ENCODE measurements at regions not wholly inside any gene's neighbourhood (a gene's known extent, or its start where the extent isn't known, plus 50 kb on each side); places are given as distances from the start of the nearest gene placed in this dataset.

DNA sequence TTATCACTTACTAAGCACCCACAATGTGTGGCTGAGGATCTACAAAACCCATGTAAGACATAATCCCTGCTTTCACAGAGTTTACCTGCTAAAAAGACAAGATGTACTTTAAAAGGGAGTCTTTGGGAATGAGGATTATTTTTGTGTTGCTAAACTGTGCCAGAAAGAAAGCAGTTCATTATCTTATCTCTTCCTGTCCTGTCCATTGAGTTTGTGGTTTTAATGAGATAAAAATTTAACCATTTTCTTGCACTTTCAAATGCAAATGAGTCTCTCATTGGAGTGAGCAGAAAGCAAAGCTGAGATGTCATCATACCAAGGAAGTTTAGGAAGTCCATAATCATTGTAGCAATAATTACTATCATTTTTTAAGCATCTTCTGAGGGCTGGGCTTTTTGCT is 231.2 kb upstream of the ADAMTS9 start:
- no peak overlapping the region for H3K9ac ChIP-seq (ENCODE audit: low read length in 5 of 5)
- H3K36me3 ChIP-seq (ENCODE audit: control insufficient read depth in 5 of 5, insufficient read depth in 5 of 5, low read length in 5 of 5) = no peaks in the 10 kb centered on the region
- peaks cover 0 to 29% (median 2%) of the 10 kb centered on the region in 5 donors for H3K4me1 ChIP-seq (ENCODE audit: control insufficient read depth in 5 of 5, insufficient read depth in 5 of 5, low read length in 5 of 5)
- no peak overlapping the region for H3K27ac ChIP-seq (ENCODE audit: low read depth, low read length)
- H3K4me3 ChIP-seq (ENCODE audit: low read depth in 1 of 5, low read length in 5 of 5) = no peak overlapping the region
- H3K27me3 ChIP-seq (ENCODE audit: control insufficient read depth in 5 of 5, insufficient read depth in 4 of 5, low read length in 5 of 5) = no peaks in the 10 kb centered on the region
- H3K9me3 ChIP-seq (ENCODE audit: control insufficient read depth in 5 of 5, low read length in 5 of 5) = no peaks in the 10 kb centered on the region

GRCh38 chr3:64917914-64918453 is 230.2 kb upstream of the ADAMTS9 start:
- Histone ChIP-seq H3K4me1 (ENCODE audit: control insufficient read depth in 5 of 5, insufficient read depth in 5 of 5, low read length in 5 of 5) (peaks cover 0 to 29% (median 2%) of the 10 kb centered on the region in 5 donors), H3K27ac (ENCODE audit: low read depth, low read length) (peak overlapping the region; percentile 17), H3K27me3 (ENCODE audit: control insufficient read depth in 5 of 5, insufficient read depth in 4 of 5, low read length in 5 of 5) (no peaks in the 10 kb centered on the region), H3K9ac (ENCODE audit: low read length in 5 of 5) (no peak overlapping the region), H3K9me3 (ENCODE audit: control insufficient read depth in 5 of 5, low read length in 5 of 5) (no peaks in the 10 kb centered on the region), H3K36me3 (ENCODE audit: control insufficient read depth in 5 of 5, insufficient read depth in 5 of 5, low read length in 5 of 5) (no peaks in the 10 kb centered on the region), H3K4me3 (ENCODE audit: low read depth in 1 of 5, low read length in 5 of 5) (no peak overlapping the region)

DNA sequence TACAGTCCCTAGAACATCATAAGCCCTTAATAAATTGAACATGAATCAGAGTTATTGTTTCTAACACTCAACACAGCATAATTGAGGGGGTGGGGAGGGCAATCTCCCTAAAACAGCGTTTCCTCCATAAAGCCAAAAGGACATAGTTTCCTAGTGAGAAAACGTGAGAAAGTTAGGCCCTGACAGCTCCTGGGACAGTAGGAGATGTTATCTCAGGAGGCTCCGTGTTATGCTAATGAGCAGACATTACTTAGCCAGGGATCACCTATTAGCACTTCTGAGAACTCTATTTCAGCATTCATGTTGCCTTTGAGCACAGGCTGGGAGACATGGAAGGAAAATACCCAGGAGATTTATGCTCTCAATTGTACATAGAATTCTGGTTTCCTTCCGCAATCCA is 229.1 kb upstream of the ADAMTS9 start:
- no peaks in the 10 kb centered on the region for H3K36me3 ChIP-seq (ENCODE audit: control insufficient read depth in 5 of 5, insufficient read depth in 5 of 5, low read length in 5 of 5)
- H3K4me3 ChIP-seq (ENCODE audit: low read depth in 1 of 5, low read length in 5 of 5) = no peak overlapping the region
- no peaks in the 10 kb centered on the region for H3K27me3 ChIP-seq (ENCODE audit: control insufficient read depth in 5 of 5, insufficient read depth in 4 of 5, low read length in 5 of 5)
- no peak overlapping the region for H3K9ac ChIP-seq (ENCODE audit: low read length in 5 of 5)
- H3K27ac ChIP-seq (ENCODE audit: low read depth, low read length) = peak overlapping the region; percentile 45
- H3K9me3 ChIP-seq (ENCODE audit: control insufficient read depth in 5 of 5, low read length in 5 of 5) = no peaks in the 10 kb centered on the region
- H3K4me1 ChIP-seq (ENCODE audit: control insufficient read depth in 5 of 5, insufficient read depth in 5 of 5, low read length in 5 of 5) = peaks cover 0 to 25% (median 2%) of the 10 kb centered on the region in 5 donors

GRCh38 chr3:64916192-64916798 is 228.5 kb upstream of the ADAMTS9 start:
- Histone ChIP-seq H3K9me3 (ENCODE audit: control insufficient read depth in 5 of 5, low read length in 5 of 5) (no peaks in the 10 kb centered on the region), H3K27me3 (ENCODE audit: control insufficient read depth in 5 of 5, insufficient read depth in 4 of 5, low read length in 5 of 5) (no peaks in the 10 kb centered on the region), H3K4me3 (ENCODE audit: low read depth in 1 of 5, low read length in 5 of 5) (no peak overlapping the region), H3K27ac (ENCODE audit: low read depth, low read length) (peak overlapping the region; percentile 45), H3K9ac (ENCODE audit: low read length in 5 of 5) (peak overlapping the region in 1 of 5 donors; percentile 33), H3K4me1 (ENCODE audit: control insufficient read depth in 5 of 5, insufficient read depth in 5 of 5, low read length in 5 of 5) (peaks cover 0 to 25% (median 2%) of the 10 kb centered on the region in 5 donors), H3K36me3 (ENCODE audit: control insufficient read depth in 5 of 5, insufficient read depth in 5 of 5, low read length in 5 of 5) (no peaks in the 10 kb centered on the region)

GRCh38 chr3:64915778-64916177 is 228.0 kb upstream of the ADAMTS9 start:
- no peaks in the 10 kb centered on the region for H3K9me3 ChIP-seq (ENCODE audit: control insufficient read depth in 5 of 5, low read length in 5 of 5)
- H3K9ac ChIP-seq (ENCODE audit: low read length in 5 of 5) = no peak overlapping the region
- no peak overlapping the region for H3K4me3 ChIP-seq (ENCODE audit: low read depth in 1 of 5, low read length in 5 of 5)
- H3K27ac ChIP-seq (ENCODE audit: low read depth, low read length) = no peak overlapping the region
- H3K36me3 ChIP-seq (ENCODE audit: control insufficient read depth in 5 of 5, insufficient read depth in 5 of 5, low read length in 5 of 5) = no peaks in the 10 kb centered on the region
- H3K4me1 ChIP-seq (ENCODE audit: control insufficient read depth in 5 of 5, insufficient read depth in 5 of 5, low read length in 5 of 5) = peaks cover 0 to 25% (median 2%) of the 10 kb centered on the region in 5 donors
- H3K27me3 ChIP-seq (ENCODE audit: control insufficient read depth in 5 of 5, insufficient read depth in 4 of 5, low read length in 5 of 5) = no peaks in the 10 kb centered on the region

GRCh38 chr3:64913515-64913914 is 225.7 kb upstream of the ADAMTS9 start:
- H3K4me3 ChIP-seq (ENCODE audit: low read depth in 1 of 5, low read length in 5 of 5) = no peak overlapping the region

GRCh38 chr3:64911138-64911537 is 223.3 kb upstream of the ADAMTS9 start:
- Histone ChIP-seq H3K27me3 (ENCODE audit: control insufficient read depth in 5 of 5, insufficient read depth in 4 of 5, low read length in 5 of 5) (no peaks in the 10 kb centered on the region), H3K4me1 (ENCODE audit: control insufficient read depth in 5 of 5, insufficient read depth in 5 of 5, low read length in 5 of 5) (peaks cover 0 to 25% (median 5%) of the 10 kb centered on the region in 5 donors), H3K27ac (ENCODE audit: low read depth, low read length) (no peak overlapping the region), H3K9me3 (ENCODE audit: control insufficient read depth in 5 of 5, low read length in 5 of 5) (no peaks in the 10 kb centered on the region), H3K4me3 (ENCODE audit: low read depth in 1 of 5, low read length in 5 of 5) (no peak overlapping the region), H3K9ac (ENCODE audit: low read length in 5 of 5) (no peak overlapping the region), H3K36me3 (ENCODE audit: control insufficient read depth in 5 of 5, insufficient read depth in 5 of 5, low read length in 5 of 5) (no peaks in the 10 kb centered on the region)

More at GRCh38 chr3:64913515-64913914, 225.7 kb upstream of the ADAMTS9 start:
- Histone ChIP-seq H3K9me3 (ENCODE audit: control insufficient read depth in 5 of 5, low read length in 5 of 5) (no peaks in the 10 kb centered on the region), H3K4me1 (ENCODE audit: control insufficient read depth in 5 of 5, insufficient read depth in 5 of 5, low read length in 5 of 5) (peaks cover 0 to 28% (median 2%) of the 10 kb centered on the region in 5 donors), H3K27ac (ENCODE audit: low read depth, low read length) (no peak overlapping the region), H3K27me3 (ENCODE audit: control insufficient read depth in 5 of 5, insufficient read depth in 4 of 5, low read length in 5 of 5) (no peaks in the 10 kb centered on the region), H3K36me3 (ENCODE audit: control insufficient read depth in 5 of 5, insufficient read depth in 5 of 5, low read length in 5 of 5) (no peaks in the 10 kb centered on the region), H3K9ac (ENCODE audit: low read length in 5 of 5) (no peak overlapping the region)

GRCh38 chr3:64909757-64910467 is 222.1 kb upstream of the ADAMTS9 start:
- Histone ChIP-seq H3K36me3 (ENCODE audit: control insufficient read depth in 5 of 5, insufficient read depth in 5 of 5, low read length in 5 of 5) (no peaks in the 10 kb centered on the region), H3K9ac (ENCODE audit: low read length in 5 of 5) (no peak overlapping the region), H3K4me1 (ENCODE audit: control insufficient read depth in 5 of 5, insufficient read depth in 5 of 5, low read length in 5 of 5) (peaks cover 0 to 18% (median 4%) of the 10 kb centered on the region in 5 donors), H3K27me3 (ENCODE audit: control insufficient read depth in 5 of 5, insufficient read depth in 4 of 5, low read length in 5 of 5) (no peaks in the 10 kb centered on the region), H3K4me3 (ENCODE audit: low read depth in 1 of 5, low read length in 5 of 5) (no peak overlapping the region), H3K27ac (ENCODE audit: low read depth, low read length) (peak overlapping the region; percentile 81), H3K9me3 (ENCODE audit: control insufficient read depth in 5 of 5, low read length in 5 of 5) (no peaks in the 10 kb centered on the region)

DNA sequence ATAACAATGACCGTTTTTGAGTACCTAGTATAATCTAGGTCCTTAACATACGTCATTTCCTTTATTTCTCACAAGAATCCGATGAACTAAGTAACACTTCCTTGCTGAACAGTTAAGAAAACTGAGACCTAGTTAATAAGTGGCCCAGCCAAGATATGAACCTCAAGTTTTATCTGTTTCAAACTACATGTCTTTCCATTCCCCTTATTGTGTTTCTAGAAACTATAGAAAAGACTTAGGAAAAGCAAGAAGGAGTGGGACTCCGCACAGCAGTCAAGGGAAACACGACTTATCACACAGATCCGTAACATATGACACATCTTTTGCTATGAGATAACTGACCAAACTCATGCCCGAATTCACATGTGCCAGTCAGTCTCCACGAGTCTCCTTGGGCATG is 221.2 kb upstream of the ADAMTS9 start:
- peak overlapping the region; percentile 81 for H3K27ac ChIP-seq (ENCODE audit: low read depth, low read length)

GRCh38 chr3:64908251-64908685 is 220.5 kb upstream of the ADAMTS9 start:
- H3K36me3 ChIP-seq (ENCODE audit: control insufficient read depth in 5 of 5, insufficient read depth in 5 of 5, low read length in 5 of 5) = no peaks in the 10 kb centered on the region
- H3K9ac ChIP-seq (ENCODE audit: low read length in 5 of 5) = peak overlapping the region in 1 of 5 donors; percentile 40
- H3K27ac ChIP-seq (ENCODE audit: low read depth, low read length) = peak overlapping the region; percentile 81

More for the DNA sequence above, 221.2 kb upstream of the ADAMTS9 start:
- Histone ChIP-seq H3K4me3 (ENCODE audit: low read depth in 1 of 5, low read length in 5 of 5) (no peak overlapping the region), H3K36me3 (ENCODE audit: control insufficient read depth in 5 of 5, insufficient read depth in 5 of 5, low read length in 5 of 5) (no peaks in the 10 kb centered on the region), H3K9ac (ENCODE audit: low read length in 5 of 5) (no peak overlapping the region), H3K27me3 (ENCODE audit: control insufficient read depth in 5 of 5, insufficient read depth in 4 of 5, low read length in 5 of 5) (no peaks in the 10 kb centered on the region), H3K4me1 (ENCODE audit: control insufficient read depth in 5 of 5, insufficient read depth in 5 of 5, low read length in 5 of 5) (peaks cover 0 to 18% (median 6%) of the 10 kb centered on the region in 5 donors), H3K9me3 (ENCODE audit: control insufficient read depth in 5 of 5, low read length in 5 of 5) (no peaks in the 10 kb centered on the region)

More at GRCh38 chr3:64908251-64908685, 220.5 kb upstream of the ADAMTS9 start:
- Histone ChIP-seq H3K9me3 (ENCODE audit: control insufficient read depth in 5 of 5, low read length in 5 of 5) (no peaks in the 10 kb centered on the region), H3K4me3 (ENCODE audit: low read depth in 1 of 5, low read length in 5 of 5) (no peak overlapping the region), H3K27me3 (ENCODE audit: control insufficient read depth in 5 of 5, insufficient read depth in 4 of 5, low read length in 5 of 5) (no peaks in the 10 kb centered on the region), H3K4me1 (ENCODE audit: control insufficient read depth in 5 of 5, insufficient read depth in 5 of 5, low read length in 5 of 5) (peaks cover 5 to 23% (median 13%) of the 10 kb centered on the region in 5 donors)

Data from subcutaneous abdominal adipose tissue (tissue), 5 donors.